ENCODE measurements at regions not wholly inside any gene's neighbourhood (a gene's known extent, or its start where the extent isn't known, plus 50 kb on each side); places are given as distances from the start of the nearest gene placed in this dataset.

GRCh38 chr15:70486451-70487386, 276.6 kb downstream of the UACA start (continued):
- TF ChIP-seq RELA (IDR thresholded peaks at IDR 0.05; ENCODE audit: borderline replicate concordance, partially characterized antibody): peak; percentile 34
- no peak for TF ChIP-seq NKRF (conservative IDR thresholded peaks at IDR 0.05)
- no peak for TF ChIP-seq SREBF1 (IDR thresholded peaks at IDR 0.05; ENCODE audit: low read length)
- TF ChIP-seq E4F1 (IDR thresholded peaks at IDR 0.05; ENCODE audit: borderline replicate concordance, partially characterized antibody): no peak
- no peak for TF ChIP-seq ATF3 (IDR thresholded peaks at IDR 0.05; ENCODE audit: borderline replicate concordance, extremely low read depth, low read depth, low read length)
- TF ChIP-seq E2F8 (IDR thresholded peaks at IDR 0.05; ENCODE audit: low read depth, partially characterized antibody): no peak
- TF ChIP-seq PAX5 (IDR thresholded peaks at IDR 0.05; ENCODE audit: borderline replicate concordance, low read depth, low read length): peak; percentile 89
- TF ChIP-seq SMAD5 (IDR thresholded peaks at IDR 0.05; ENCODE audit: low read depth): no peak
- peak; percentile 78 for TF ChIP-seq TCF12 (IDR thresholded peaks at IDR 0.05; ENCODE audit: low read depth, low read length)
- TF ChIP-seq SRF (IDR thresholded peaks at IDR 0.05; ENCODE audit: low read depth in 2 of 2, low read length in 2 of 2): peak in 1 of 2 experiments; percentile 76; a peak in 2 of 4 replicates
- TF ChIP-seq LARP7 (IDR thresholded peaks at IDR 0.05): no peak
- TF ChIP-seq FOXK2 (IDR thresholded peaks at IDR 0.05): peak; percentile 25; the same call in 1 of the 2 replicates
- TF ChIP-seq SUZ12 (IDR thresholded peaks at IDR 0.05; ENCODE audit: unreplicated experiment): no peak
- TF ChIP-seq MXI1 (IDR thresholded peaks at IDR 0.05; ENCODE audit: low read depth, low read length): no peak
- no peak for TF ChIP-seq CUX1 (IDR thresholded peaks at IDR 0.05; ENCODE audit: insufficient replicate concordance, low read depth, low read length)
- TF ChIP-seq ZSCAN29 (IDR thresholded peaks at IDR 0.05): no peak
